ENCODE measurements at regions not wholly inside any gene's neighbourhood (a gene's known extent, or its start where the extent isn't known, plus 50 kb on each side); places are given as distances from the start of the nearest gene placed in this dataset.

DNA sequence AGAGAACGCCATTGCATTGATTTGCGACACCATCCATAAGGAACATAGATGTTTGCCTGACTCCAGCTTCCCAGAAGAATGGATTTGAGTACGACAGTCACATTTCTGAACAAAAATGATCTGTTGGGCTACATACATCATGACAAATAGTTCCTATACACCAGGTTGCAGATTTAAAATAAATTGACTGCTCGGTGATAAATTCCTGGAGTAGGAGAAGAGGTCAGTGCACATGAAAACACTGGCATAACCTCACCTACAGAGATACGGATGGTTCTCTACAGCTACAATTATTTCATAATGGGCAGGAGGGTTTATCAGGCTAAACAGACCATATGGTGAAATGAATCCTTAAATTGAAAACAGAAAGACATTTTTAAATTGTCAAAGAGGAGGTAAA lies 316.5 kb upstream of the ADARB2 start:
- no peak overlapping the region for H3K27ac ChIP-seq (ENCODE audit: low read depth, low read length)
- H4K20me1 ChIP-seq (ENCODE audit: low read depth, low read length), result no peaks in the 10 kb centered on the region
- TF ChIP-seq, protein P1, sequence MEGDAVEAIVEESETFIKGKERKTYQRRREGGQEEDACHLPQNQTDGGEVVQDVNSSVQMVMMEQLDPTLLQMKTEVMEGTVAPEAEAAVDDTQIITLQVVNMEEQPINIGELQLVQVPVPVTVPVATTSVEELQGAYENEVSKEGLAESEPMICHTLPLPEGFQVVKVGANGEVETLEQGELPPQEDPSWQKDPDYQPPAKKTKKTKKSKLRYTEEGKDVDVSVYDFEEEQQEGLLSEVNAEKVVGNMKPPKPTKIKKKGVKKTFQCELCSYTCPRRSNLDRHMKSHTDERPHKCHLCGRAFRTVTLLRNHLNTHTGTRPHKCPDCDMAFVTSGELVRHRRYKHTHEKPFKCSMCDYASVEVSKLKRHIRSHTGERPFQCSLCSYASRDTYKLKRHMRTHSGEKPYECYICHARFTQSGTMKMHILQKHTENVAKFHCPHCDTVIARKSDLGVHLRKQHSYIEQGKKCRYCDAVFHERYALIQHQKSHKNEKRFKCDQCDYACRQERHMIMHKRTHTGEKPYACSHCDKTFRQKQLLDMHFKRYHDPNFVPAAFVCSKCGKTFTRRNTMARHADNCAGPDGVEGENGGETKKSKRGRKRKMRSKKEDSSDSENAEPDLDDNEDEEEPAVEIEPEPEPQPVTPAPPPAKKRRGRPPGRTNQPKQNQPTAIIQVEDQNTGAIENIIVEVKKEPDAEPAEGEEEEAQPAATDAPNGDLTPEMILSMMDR (IDR thresholded peaks at IDR 0.05; ENCODE audit: insufficient read depth, low read length, poor library complexity, severe bottlenecking), result no peak
- TF ChIP-seq EZH2phosphoT487 (conservative IDR thresholded peaks at IDR 0.05; ENCODE audit: low read length), result no peak
- H3K36me3 ChIP-seq (ENCODE audit: low read length), result no peaks in the 10 kb centered on the region
- H2AFZ ChIP-seq (ENCODE audit: low read depth, low read length, severe bottlenecking), result no peak overlapping the region
- H3K9me2 ChIP-seq (replicated peaks; ENCODE audit: insufficient read depth, low read length), result no peaks in the 10 kb centered on the region
- H3K9ac ChIP-seq (ENCODE audit: low read length), result no peak overlapping the region
- no peaks in the 10 kb centered on the region for H3K79me2 ChIP-seq (ENCODE audit: insufficient read depth, low read length)
- H3K9me3 ChIP-seq (ENCODE audit: insufficient read depth, low read length), result no peaks in the 10 kb centered on the region
- H3K27me3 ChIP-seq (ENCODE audit: low read length), result no peaks in the 10 kb centered on the region
- H3K4me2 ChIP-seq (ENCODE audit: low read depth, low read length, poor library complexity, severe bottlenecking), result no peak overlapping the region
- H3K4me3 ChIP-seq (ENCODE audit: insufficient read depth, low read length, poor library complexity, severe bottlenecking), result no peak overlapping the region
- no peaks in the 10 kb centered on the region for H3F3A ChIP-seq (ENCODE audit: insufficient read depth)

DNA sequence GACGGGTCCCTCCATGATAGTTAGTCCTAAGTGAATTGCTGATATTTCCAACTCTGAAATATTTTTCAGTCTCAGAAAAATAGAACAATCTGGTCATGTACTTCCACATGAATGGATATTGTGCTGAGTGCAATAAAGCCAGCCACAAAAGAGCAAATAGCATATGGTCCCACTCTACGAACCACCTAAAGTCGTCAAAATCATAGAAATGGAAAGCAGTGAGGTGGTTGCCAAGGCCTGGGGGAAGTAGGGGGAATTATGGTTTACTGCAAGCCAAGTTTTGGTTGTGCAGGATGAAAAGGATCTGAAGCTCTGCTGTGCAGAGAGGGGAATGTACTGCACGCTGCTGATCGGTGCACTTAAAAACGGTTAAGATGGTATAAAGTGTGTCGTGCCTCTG lies 313.8 kb upstream of the ADARB2 start:
- no peak overlapping the region for H2AFZ ChIP-seq (ENCODE audit: low read depth, low read length, severe bottlenecking)
- TF ChIP-seq, protein P1 (IDR thresholded peaks at IDR 0.05; ENCODE audit: insufficient read depth, low read length, poor library complexity, severe bottlenecking), result no peak
- no peak for TF ChIP-seq EZH2phosphoT487 (conservative IDR thresholded peaks at IDR 0.05; ENCODE audit: low read length)

DNA sequence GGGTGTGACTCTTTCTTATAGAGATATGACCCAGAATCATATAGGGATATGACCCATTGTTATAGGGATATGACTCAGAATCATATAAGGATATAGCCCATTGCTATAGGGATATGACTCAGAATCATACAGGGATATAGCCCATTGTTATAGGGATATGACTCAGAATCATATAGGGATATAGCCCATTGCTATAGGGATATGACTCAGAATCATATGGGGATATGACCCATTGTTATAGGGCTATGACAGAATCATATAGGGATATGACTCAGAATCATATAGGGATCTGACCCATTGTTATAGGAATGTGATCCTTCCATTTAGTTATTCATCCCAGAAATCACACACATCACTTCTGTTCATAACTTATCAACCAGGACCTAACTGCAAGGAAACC lies 312.2 kb upstream of the ADARB2 start:
- no peak for TF ChIP-seq EZH2phosphoT487 (conservative IDR thresholded peaks at IDR 0.05; ENCODE audit: low read length)
- TF ChIP-seq, protein P1 (IDR thresholded peaks at IDR 0.05; ENCODE audit: insufficient read depth, low read length, poor library complexity, severe bottlenecking), result no peak
- H3F3A ChIP-seq (ENCODE audit: insufficient read depth), result no peaks in the 10 kb centered on the region

More for the DNA sequence above, 313.8 kb upstream of the ADARB2 start:
- Histone ChIP-seq H3F3A (ENCODE audit: insufficient read depth) (no peaks in the 10 kb centered on the region), H3K27ac (ENCODE audit: low read depth, low read length) (no peak overlapping the region), H3K9me2 (replicated peaks; ENCODE audit: insufficient read depth, low read length) (no peaks in the 10 kb centered on the region), H3K79me2 (ENCODE audit: insufficient read depth, low read length) (no peaks in the 10 kb centered on the region), H3K9ac (ENCODE audit: low read length) (no peak overlapping the region), H3K36me3 (ENCODE audit: low read length) (no peaks in the 10 kb centered on the region), H3K4me3 (ENCODE audit: insufficient read depth, low read length, poor library complexity, severe bottlenecking) (no peak overlapping the region), H3K4me2 (ENCODE audit: low read depth, low read length, poor library complexity, severe bottlenecking) (no peak overlapping the region), H4K20me1 (ENCODE audit: low read depth, low read length) (no peaks in the 10 kb centered on the region), H3K9me3 (ENCODE audit: insufficient read depth, low read length) (no peaks in the 10 kb centered on the region), H3K27me3 (ENCODE audit: low read length) (no peaks in the 10 kb centered on the region)

More for the DNA sequence above, 312.2 kb upstream of the ADARB2 start:
- Histone ChIP-seq H4K20me1 (ENCODE audit: low read depth, low read length) (no peaks in the 10 kb centered on the region), H3K9ac (ENCODE audit: low read length) (no peak overlapping the region), H3K27me3 (ENCODE audit: low read length) (no peaks in the 10 kb centered on the region), H3K27ac (ENCODE audit: low read depth, low read length) (no peak overlapping the region), H3K9me3 (ENCODE audit: insufficient read depth, low read length) (no peaks in the 10 kb centered on the region), H3K4me3 (ENCODE audit: insufficient read depth, low read length, poor library complexity, severe bottlenecking) (no peak overlapping the region), H3K4me2 (ENCODE audit: low read depth, low read length, poor library complexity, severe bottlenecking) (no peak overlapping the region), H3K9me2 (replicated peaks; ENCODE audit: insufficient read depth, low read length) (no peaks in the 10 kb centered on the region), H3K36me3 (ENCODE audit: low read length) (no peaks in the 10 kb centered on the region), H2AFZ (ENCODE audit: low read depth, low read length, severe bottlenecking) (no peak overlapping the region), H3K79me2 (ENCODE audit: insufficient read depth, low read length) (no peaks in the 10 kb centered on the region)

Data from SU-DHL-6 (cell line).